ENCODE measurements at regions not wholly inside any gene's neighbourhood (a gene's known extent, or its start where the extent isn't known, plus 50 kb on each side); places are given as distances from the start of the nearest gene placed in this dataset.

DNA sequence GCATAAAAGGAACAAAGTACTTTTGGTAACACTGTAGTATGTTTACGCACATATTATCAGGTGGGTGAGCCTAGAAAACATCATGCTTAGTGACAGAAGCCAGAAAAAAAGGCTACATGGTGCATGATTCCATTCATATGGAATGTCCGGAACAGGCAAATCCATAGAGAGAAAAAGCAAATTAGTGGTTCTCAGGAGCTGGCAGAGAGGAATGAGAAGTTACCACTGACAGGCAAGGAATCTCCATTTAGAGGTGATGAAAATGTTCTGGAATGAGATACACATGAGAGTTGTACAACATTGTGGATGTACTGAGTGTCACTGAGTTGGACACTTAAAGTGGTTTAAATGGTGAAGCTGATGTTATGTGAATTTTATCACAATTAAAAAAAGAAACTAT, 976.9 kb downstream of the NLGN4Y start:
- no peak for DNase-seq (ENCODE audit: low read depth in 2 of 2)

DNA sequence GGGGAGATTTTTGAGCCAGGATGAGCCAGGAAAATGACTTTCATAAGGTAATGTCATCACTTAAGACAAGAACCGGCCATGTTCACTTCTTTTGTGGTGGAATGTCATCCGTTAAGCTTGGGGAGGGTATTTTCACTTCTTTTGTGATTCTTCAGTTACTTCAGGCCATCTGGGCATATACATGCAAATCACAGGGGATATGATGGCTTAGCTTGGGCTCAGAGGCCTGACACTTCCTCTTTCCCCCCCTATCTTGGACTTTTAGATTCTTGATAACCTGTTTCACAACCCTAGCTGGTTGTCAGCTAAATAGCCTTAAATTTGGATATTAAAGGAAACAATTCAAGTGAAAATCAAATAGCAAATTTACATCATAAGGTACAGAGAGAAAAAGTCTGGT, 986.0 kb downstream of the NLGN4Y start:
- DNase-seq (ENCODE audit: low read depth in 2 of 2): no peak

DNA sequence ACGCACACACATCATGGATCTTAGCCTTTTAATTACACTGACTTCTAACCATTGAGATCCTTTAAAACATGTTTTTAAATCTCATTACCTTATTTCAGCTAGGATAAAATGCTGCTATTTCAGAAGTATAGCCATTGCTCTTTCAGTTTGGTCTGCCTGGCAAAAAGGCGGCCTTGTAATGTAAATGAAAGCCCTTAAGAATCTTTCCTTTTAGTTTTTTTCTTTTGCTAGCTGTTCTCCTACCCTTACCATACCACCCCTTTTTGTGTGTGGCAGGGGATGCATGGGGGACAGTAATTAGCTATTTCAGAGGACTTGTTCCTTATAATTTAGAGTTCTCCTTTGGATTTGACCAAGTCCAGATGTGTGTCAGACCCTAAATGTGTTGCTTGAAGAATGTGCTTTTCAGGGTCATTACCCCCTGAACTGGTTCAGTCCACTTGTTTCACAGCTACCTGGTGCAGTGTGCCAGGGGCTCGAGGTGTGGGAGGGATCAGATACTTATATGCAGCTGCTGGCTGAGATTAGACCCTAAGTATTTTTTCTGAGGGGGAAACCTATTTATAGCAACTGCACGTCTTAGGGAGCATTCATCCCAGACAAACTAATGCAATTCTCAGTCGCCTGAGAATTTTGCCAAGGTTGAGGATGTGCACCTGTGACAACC, 986.8 kb downstream of the NLGN4Y start:
- no peak for DNase-seq (ENCODE audit: low read depth in 2 of 2)

DNA sequence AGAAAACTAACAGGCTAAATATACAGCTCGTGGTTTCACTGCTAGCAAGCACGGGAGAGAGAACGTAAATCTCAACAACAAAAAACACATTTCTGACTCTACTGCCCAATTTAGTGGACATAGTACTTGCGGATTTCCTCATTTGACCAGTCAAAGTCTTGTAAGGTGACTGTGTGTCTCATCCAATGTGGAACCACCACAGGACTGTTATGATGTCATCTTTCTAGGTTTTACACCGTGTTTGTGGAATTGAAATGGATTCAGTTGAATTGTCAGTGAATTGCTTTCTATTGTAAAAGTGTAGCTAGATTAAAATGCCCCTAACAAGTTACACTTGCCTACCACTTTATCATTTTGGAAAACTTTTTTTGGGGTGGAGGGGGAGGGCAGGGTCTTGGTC, 1010.8 kb downstream of the NLGN4Y start:
- no peak for DNase-seq (ENCODE audit: low read depth in 2 of 2)

DNA sequence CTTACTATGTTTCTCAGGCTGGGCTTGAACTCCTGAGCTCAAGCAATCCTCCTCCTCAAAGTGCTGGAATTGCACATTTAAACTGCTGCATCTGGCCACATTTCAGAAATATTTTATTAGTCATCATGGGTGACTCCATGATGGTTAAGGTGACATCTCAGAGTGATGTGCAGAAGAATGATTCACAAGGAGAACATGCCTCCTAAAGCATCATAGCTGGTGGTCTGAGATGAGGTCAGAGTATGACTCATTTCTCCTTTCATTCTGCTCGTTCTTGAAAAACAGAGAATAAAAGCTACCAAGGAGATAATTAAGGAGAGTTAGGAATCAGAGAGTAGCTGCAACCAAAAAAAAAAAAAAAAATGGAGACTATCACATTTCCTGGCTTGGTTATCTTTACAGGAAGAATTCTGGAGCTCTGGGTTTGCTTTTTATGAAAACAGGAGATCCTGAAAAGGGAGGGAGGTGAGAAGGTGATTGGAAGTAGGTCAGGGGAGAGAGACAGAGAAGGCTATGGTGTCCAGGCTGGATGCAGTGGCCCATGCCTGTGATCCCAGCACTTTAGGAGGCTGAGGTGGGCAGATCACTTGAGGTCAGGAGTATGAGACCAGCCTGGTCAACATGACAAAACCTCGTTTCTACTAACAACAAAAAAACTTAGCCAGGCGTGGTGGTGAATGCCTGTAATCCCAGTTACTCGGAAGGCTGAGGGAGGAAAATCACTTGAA, 1011.6 kb downstream of the NLGN4Y start:
- peak; percentile 91 to 92 for DNase-seq (ENCODE audit: low read depth in 2 of 2)

DNA sequence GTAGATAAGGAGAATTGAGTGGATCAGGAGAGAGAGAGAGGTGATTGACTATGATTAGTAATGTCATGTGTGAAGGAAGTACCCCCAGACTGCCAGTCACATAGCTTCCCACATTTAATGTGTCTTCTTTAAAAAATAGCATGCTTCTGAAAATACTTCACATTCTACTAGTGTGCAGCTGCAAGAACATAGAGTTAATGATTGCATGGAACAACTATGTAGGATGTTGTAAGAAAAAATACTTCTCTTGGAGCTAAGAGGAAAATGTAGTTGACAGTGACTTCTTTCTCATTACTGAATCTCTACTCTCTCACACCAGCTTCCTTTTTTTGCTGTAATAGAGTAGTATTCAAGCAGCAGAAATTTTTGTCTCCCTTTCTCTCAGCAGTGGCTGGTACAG, 1016.2 kb downstream of the NLGN4Y start:
- DNase-seq (ENCODE audit: low read depth in 2 of 2): peak; percentile 30 to 35

DNA sequence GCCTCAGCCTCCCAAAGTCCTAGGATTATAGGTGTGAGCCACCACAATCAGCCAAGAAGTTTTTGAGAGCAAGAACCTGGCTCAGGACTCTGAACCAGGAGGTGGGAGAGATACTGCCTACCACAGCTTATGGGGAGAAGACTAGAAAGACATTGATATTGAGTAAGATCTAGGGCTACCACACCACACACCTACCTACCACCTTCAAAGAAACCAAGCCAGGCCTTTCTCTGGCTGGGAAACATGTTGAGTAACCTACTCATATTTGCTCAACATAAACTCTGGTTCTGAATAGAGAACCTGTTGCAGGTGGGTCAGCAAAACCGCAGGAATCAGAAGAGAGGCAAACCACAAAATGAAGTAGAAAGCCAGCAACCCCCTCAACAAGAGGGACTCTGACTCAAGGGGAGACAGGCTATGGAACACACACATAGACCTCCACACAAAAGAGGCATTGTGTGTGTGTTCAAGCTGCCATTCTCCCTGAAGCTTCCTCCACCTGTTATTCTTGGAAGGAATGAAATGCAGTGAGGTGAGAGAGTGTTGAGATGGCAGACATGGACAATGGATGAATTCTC, 1021.9 kb downstream of the NLGN4Y start:
- no peak for DNase-seq (ENCODE audit: low read depth in 2 of 2)

DNA sequence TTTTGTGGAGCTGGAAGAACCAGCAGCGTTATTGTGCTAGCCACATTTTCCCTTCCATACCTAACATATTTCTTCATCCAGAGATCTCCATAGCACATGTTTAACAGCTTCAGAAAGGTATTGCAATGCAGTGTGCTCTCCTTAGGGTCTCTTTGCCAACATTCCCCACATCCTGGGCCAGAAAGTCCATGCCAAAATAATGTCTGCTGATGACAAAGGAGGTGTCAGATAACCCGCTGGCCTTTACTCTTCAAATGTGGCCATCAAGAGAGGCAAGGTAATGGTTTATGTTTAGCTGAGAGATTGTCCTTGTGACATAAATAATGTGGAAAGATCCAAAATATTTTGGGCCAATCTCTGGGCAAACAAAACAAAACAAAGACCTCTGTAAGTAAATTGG, 1027.7 kb downstream of the NLGN4Y start:
- no peak for DNase-seq (ENCODE audit: low read depth in 2 of 2)

DNA sequence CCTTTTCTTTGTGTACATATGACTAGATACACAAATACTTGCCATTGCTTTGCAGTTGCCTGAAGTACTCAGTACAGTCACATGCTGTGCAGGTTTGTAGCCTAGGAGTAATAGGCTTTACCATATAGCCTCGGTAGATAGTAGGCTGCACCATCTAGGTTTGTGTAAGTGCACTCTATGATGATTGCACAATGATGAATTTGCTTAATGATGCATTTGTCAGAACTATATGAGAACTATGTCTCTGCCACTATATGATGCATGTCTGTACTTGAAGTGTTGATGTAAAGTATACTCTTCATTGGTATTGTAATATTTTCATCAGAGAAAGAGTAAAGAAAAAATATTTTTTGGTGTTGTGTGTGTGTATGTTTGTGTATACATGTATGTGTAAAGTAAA, 1030.7 kb downstream of the NLGN4Y start:
- DNase-seq (ENCODE audit: low read depth in 2 of 2): no peak

DNA sequence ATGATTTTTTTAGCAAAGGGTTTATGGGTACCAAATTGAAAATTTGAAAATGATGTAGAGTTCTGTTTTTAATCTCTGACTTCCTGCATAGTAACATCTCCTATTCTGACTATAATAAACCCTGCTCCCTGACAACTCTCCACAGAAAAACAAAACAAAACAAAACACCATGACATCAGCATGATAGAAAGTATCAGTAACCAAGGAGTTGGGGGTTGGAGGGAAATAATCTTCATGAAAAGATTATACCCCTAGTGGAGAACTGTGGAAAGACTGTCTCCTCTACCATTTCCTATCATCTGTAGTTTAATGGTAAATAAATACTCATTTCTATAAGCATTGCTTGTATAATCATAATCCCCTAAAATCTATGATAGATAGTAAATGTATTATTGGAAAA, 1034.8 kb downstream of the NLGN4Y start:
- DNase-seq (ENCODE audit: low read depth in 2 of 2): no peak

DNA sequence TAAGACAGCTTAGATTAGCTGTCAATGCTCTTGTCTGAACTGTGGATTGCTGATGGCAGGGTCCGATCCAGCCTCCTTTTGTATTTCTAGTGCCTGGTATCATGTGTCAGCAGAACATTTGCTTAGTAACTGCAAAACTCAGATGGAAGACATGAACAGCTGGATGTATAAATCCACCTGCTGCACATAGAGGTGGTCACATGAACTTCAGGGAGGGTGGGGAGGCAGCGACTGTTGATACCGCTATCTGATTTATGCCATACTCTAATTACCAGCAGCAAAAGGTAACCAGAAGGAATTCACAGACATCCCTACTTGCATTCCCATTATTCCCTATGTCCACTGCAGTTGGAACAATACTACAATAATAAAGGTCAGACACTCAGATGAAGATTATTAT, 1036.5 kb downstream of the NLGN4Y start:
- no peak for DNase-seq (ENCODE audit: low read depth in 2 of 2)

DNA sequence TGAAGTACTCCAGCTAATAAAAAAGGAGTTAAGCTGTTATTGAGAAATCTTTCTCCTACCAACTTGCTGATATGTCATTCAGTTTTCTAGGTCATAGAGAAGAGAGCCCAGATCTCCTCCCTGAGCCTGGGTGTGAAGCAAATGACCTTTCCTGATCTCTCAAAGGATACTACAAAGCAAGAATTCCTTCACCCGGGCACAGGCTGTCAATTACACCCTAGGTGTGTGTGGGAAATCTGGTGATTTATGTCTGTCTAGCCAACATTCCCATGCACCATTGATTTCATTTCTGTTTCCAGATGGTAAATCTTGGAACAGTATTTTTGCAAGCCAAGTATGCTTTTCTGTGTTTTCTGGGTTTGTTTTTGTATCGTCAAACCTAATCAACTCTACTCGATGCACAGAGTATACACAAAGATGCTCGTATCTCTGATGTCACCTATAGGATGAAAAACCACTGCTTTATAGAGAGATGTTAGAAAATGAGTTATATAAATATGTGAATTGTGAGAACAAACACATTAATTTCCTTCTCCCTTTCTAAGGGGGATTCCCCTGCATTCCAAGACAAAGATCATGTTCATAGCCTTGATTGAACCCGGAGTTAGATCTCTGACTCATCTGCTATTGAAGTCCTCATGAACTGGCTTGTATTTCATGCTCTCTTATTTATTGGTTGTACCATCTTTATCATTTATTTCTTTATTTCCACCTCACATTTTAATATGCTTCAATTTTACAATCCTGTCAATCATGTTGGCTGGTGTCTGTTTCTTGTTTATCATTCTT, 1037.4 kb downstream of the NLGN4Y start:
- DNase-seq (ENCODE audit: low read depth in 2 of 2): no peak

DNA sequence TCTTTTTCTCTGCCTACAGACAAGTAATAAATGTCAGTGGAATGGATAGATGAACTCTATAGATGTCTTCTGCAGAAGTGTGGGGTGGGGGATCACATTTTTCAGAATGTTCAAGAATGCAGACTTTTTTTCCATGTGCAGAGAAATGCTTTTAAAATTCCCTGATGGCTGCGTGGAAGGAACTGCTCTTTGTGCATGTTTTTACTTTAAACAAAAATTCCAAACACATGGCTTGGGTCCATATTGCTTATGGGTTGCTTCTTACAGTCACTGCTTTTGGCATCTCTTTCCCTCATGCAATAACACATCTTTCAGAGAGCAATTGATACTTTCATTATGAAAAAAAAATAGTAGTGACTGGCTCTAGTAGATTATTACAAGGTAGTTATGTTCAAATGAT, 1053.6 kb downstream of the NLGN4Y start:
- DNase-seq (ENCODE audit: low read depth in 2 of 2): peak; percentile 34 to 44

DNA sequence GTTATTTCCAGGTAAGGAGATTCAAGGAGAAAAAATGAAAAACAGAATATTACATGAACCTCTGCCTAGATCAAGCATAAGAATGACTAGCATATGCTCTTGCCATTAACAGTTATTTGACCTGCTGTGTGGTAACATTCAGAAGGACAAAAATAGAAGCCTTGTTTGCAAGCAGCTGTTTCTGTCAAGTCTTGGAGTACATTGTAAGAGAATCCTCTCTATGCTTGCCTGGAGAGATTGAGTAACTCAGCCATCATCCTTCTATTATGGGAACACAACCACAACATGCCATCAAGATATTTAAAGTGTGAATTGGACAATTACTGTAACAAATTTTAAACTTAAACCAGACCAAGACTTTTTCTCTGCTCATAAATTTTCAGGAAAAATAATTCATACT, 1054.4 kb downstream of the NLGN4Y start:
- DNase-seq (ENCODE audit: low read depth in 2 of 2): peak; percentile 40 to 43

DNA sequence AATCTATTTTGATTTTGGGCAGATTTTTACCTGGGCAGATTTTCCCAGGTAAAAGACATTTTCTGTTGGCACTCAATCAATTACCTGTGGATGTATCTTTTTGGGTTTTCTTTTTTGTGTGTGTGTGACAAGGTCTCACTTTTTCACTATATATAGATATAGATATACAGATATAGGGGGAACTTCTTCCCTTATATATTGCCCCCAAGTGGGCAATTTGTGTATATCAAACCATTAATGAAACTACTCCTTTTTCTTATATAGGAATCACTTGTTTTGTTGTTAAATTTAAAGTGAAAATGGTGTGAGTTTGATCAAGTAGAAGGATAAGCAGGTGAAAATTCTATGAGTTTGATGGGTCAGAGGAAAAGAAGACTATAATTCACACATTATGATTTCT, 1054.9 kb downstream of the NLGN4Y start:
- no peak for DNase-seq (ENCODE audit: low read depth in 2 of 2)

DNA sequence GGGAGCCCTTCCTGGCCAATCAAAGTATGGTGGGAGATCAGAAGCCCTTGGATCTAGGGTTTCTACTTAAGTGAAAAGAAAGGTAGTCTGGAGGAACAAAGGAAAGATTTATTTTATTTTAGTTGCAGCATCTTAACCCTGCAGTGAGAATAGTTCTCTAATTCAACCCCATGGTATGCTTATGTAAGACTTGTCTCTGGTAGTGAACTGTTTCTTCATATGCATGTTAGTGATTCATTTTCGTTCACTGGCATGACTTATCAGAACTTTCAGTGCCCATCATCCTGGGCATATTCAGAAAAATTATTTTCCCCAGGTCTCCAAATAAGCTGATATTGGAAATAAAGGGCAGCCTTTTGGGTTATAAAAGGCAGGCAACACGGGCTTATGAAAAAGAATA, 1058.8 kb downstream of the NLGN4Y start:
- DNase-seq (ENCODE audit: low read depth in 2 of 2): no peak

DNA sequence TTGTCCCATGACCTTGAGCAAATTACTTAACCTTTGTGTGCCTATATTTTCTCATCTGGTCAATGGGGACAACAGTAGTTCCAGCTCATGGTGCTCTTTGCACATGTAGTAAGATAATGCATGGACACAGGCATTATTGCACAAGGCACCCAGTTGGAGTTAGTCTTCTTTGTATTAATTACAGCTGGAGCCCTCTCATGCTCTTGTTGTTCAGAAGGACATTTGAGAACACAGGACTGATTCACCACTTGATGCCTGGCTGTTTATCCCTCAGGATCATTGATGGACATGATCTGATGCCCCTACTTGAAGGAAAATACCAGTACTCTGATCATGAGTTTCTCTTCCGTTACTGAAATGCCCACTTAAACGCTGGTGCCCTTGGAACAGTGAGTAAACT, 1068.6 kb downstream of the NLGN4Y start:
- no peak for DNase-seq (ENCODE audit: low read depth in 2 of 2)

DNA sequence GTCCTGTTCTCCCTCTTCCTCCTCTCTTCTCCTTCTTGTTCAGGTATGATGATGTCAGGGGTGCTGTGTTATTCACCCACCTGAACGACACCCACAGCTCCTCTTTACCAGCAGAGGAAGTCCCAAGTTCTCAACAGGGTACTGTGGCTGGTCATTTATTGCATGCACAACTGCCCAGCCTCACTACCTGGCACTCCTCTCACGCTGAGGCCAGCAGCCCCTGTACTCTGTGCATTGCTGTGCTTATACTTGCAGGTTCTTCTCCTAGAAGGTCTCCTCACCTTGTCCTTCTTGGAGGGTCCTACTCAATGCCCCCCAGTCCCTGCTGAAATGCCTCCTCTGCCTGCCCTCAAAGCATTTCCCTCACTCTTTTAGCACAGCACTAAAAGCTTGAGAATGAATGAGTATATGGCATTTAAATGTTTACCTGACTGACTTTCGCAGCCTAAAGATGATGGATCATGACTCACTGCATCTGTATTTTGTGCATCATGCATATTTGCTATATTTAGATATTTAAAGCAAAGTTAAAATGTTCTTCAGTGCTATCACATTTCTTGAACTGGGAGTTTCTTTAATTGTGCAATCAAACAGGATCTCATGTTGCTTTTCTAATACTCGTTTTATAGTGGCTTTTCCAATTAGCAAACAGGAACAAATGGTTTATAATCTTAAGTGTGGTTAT, 1069.3 kb downstream of the NLGN4Y start:
- DNase-seq (ENCODE audit: low read depth in 2 of 2): no peak

DNA sequence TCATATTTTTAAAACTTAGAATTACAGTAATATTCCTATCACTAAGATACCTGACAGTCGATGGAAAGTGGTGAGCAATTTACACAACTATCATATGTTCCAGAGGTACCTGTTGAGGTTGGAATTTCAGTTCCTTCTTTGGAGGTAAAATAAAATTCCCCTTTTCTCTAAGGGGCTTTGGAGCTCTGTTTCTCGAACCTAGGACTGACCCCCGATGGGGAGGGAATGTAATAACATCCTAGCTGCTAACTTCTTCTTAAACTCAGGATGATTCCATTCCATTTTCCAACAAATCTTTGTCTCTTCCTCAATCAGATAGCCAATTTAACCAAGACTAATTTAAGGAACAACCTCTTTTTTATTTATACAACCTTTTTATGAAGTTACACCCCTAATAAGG, 1069.8 kb downstream of the NLGN4Y start:
- no peak for DNase-seq (ENCODE audit: low read depth in 2 of 2)

DNA sequence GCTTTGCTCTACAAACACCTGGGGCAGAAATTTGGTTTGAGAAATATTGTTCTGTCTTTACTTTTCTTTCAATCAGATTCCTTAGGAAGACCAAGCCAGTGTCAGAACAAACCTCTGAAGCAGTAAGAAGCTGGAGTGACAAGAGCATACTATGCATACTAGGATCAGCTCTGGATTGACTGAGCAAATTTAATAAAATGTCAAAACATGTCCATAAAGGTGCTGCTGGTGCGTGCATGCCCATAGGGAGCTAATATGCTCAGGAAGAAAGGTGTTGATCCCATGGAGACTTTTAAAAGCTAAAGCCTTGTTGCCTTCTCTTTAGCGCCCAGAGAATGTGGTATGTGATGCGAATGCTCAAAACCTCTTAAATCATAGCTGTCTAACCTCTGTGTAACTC, 1076.2 kb downstream of the NLGN4Y start:
- no peak for DNase-seq (ENCODE audit: low read depth in 2 of 2)

DNA sequence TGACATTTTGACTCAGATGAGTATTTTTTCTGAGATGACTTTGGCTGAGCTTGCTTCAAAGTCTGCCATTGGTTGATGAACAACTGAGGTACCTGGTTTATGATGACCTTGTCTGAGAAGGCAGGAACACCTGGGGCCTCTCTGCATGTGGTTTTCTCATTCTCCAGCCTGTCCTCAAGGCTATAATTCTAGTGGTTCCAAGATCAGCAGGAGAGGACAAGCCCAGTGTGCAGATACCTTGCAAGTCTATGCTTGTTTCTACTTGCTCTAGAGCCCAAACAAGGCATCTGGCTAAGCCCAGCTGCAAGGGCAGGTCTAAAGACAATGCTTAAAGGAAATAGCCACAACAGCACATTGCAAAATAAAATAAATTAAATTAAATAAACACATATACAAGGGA, 1100.0 kb downstream of the NLGN4Y start:
- no peak for DNase-seq (ENCODE audit: low read depth in 2 of 2)

DNA sequence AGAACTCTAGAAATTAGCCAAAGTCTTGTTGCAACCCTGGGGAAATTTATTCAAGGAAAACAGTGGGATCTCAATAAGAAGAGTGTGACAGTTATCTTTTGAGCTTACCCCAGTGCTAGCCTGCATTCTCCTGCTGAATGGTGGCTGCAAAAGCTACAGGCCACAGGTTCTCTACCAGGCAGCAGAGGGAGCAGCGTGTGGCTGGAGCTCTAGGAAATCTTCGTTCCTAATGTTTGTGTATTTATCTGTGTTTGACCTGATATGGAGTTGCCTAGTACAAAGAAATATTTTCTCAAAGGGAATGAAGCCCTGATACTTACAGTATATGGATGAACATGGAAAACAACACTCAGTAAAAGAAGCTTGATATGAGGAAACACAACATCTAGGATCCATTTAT, 1100.6 kb downstream of the NLGN4Y start:
- DNase-seq (ENCODE audit: low read depth in 2 of 2): no peak
